Hematopoietic multipotent progenitor cell treated with erythropoietin and hydrocortisone succinate and interleukin-3 and kit ligand, for 6 days (in vitro differentiated cells): ENCODE measurements at regions not wholly inside any gene's neighbourhood (a gene's known extent, or its start where the extent isn't known, plus 50 kb on each side); places are given as distances from the start of the nearest gene placed in this dataset.
"Not testable (repeated sequence)": the region's sequence is repeated elsewhere in the genome, so short reads cannot be mapped to it uniquely, and the experiment has no call there.

Experiments used
- DNase-seq: peaks from one replicate; pipeline ENCODE4 v3.0.0-alpha.2; 2015

- not testable (repeated sequence) for DNase-seq
Observed at GRCh38 chrX:123788193-123788592, 55.3 kb upstream of the THOC2 start.

- no peak for DNase-seq
Observed at GRCh38 chrX:123788744-123789143, 55.9 kb upstream of the THOC2 start.

DNA sequence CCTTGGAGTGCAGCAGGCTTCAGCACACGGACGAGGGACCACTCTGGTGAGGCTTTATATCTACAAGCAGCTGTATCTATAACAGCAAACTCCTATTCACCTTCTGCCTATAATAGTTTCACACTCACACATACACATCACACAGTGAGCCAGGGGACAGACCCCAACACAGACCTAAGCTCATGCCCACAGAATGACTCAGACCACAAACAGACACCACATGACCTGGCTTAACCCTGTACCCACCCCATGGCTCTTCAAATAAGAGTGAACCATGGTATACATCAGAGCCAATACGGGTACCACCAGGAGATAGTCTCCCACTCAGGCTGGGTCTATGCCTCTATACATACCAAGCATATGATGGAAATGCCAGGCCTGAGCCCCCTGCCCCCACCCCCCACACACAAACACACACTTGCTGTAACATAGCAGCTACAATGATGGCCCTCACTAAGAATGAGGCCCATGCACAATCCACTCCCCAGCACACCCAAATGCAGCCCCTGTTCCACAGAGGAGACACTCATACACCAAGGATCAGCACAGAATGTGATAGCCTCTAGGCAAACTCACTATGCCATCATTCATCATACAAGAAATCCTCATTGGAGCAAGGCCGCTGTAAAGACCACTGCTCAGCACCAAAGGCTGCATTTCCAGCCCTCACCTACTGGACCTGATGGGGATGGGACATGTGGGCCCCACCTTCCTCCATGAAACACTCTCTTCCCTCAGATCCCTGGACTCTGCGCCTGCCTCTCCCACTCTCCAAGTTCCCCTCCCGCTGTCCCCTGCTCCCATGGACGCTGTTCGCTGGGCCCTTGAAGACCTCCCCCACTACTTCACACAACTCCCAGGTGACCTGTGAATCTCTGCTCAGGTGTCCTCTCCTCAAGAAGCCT is 62.1 kb upstream of the XIAP start:
- no peak for DNase-seq

DNA sequence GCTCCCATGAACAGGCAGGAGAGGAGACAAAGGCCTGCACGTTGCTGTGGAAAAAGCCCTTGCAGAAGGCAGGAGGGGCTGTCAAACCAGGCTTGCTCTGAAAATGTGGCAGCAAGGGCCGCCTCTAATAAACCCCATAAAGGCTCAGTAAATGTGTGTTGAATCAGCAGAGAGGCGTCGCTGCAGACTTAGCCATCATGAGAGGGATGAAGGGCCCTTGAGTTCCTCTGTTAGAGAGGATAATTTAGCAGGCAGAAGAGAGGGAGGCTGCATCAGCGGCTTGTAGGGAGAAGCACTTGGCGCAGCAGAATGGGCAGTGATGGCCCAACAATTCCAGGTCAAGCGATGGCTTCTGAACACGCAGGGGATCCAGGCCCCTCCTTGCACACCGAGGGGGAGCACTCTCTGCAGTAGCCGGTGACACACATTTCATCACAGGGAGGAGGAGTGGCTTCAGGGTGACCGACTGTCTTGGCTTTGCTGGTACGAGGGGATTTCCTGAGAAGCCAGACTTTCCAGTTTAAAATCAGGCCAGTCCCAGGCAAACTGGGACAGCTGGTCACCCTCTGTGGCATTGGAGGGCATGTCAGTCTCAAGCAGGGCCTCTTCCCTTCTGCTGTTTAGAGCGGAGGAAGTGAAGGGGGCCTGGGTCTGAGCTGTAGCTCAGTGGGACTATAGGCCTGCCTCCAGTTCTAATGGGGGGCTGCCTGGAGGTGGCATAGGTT is 61.0 kb upstream of the XIAP start:
- not testable (repeated sequence) for DNase-seq

DNA sequence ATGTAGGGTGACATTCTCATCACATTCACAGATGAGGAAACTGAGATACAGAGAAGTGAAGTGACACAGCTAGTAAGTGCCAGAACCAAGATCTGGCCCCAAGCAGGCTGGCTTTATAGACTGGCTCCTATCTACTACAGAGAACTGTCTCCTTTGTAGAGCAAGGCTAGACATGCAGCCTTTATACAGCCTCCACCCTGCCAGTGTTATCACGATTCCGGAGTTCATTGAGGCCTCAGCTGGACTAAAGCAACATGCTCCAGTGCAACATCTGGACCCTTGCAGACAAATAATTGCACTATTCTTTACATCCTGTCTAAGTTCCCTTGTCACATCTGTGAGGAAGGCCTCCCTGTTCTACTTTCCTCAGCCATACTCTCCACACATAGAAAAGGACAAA is 58.0 kb upstream of the XIAP start:
- peak; percentile 6 for DNase-seq

DNA sequence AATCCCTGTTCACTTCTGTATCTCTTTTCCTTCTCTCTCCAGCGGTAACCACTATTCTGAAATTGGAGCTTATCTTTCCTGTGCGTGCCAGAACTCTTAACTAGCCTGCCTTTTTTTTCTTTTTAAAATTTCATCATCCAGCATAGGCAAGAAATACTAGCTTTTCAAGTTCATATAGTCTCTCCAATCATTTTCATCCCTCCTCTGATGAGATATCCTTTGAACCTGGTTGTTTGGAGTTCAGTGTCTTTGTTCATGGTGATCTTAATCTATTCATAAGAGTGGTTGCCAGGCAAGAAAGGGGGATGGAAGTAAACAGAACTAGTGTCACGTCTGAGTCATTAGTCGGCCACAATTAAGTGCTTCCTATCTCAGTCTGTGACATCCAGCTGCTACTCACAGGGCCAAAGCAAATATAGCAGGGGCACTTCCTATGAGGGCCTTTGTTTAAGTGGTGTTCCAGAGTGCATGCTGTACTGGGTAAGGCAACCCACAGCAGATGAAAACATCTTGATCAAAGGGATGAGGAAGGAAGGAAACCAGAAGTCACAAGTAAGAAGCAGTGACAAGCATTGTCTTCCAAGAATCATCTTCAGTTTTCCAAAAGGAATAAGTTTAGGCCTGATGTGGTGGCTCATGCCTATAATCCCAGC is 56.4 kb upstream of the XIAP start:
- peak; percentile 83 for DNase-seq

GRCh38 chrX:123803984-123804365 is 55.9 kb upstream of the XIAP start:
- DNase-seq, result not testable (repeated sequence)

DNA sequence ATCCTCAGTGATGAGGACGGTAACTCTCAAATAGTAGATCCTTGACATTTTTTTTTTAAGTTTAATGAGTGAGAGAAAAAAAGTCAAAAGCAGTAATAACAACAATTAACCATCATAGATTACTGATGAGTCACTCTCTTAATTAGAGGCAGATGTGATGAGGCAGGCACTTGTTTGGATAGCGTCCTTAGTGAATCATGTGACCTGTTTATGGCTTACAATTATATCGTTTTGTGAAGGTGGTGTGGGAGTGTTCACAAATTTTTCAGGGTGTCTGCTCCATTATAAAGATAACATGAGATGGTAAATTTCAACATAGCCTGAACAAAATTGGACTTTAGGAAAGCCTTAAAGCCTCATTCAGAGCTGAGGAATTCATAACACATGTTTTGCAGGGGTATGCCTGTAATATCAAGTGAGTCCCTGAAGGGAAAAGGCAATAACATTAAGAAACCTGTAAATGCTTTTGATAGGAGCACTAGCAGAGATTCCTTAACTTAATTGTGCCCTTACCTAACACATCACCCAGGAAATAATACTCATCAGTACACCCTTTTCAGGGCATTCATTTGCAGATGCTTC is 51.9 kb upstream of the XIAP start:
- DNase-seq, result no peak

DNA sequence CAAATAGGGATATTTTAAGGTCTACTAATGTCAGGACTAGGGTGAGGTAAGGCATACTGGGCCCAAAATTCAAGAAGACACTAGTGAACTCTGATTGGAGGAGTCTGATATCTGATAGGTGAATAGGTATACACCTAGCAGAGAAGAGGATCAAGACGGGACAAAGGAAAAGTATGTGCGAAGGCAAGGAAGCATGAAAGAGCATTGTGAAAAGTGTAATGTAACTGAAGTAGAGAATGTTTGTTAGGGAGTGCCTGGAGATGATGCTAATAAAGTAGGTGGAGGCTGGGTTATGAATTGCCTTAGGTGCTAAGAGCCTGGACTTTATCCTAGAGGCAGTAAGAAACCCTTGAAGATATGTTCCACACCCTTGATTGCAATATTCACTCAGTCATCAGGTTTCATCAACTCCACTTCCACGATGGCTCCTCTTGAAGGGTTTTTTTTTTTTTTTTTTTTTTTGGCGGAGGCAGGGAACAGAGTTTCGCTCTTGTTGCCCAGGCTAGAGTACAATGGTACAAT is 49.9 kb upstream of the XIAP start:
- no peak for DNase-seq
